SK-N-SH (cell line): ENCODE measurements at regions not wholly inside any gene's neighbourhood (a gene's known extent, or its start where the extent isn't known, plus 50 kb on each side); places are given as distances from the start of the nearest gene placed in this dataset.

Source experiments
- CTCF ChIA-PET: fragments of 300-600, 350-600 bp; formaldehyde crosslinking; extraction: SDS; loops from one replicate; lab custom pipeline; 2021; lab: Yijun Ruan, JAX
- POLR2A ChIA-PET: fragments of 350-600 bp; sonication (Branson Sonifier 250); formaldehyde crosslinking; extraction: SDS; loops from one replicate; lab custom pipeline; 2020; ENCODE audit warnings: antibody characterized with exemption, inconsistent platforms; lab: Yijun Ruan, JAX
- DNase-seq: peaks from one replicate; pipeline ENCODE4 v3.0.0; 2012
- H2AFZ ChIP-seq: fragments of 200-600 bp; sonication (generic); 2 replicates; pipeline ENCODE4 v1.8.1; 2016; ENCODE audit warnings: antibody characterized with exemption, mild to moderate bottlenecking, low read depth
- H3F3A ChIP-seq: fragments of 200-600 bp; sonication (generic); replicated peaks from 2 replicates; pipeline ENCODE3; 2016; ENCODE audit warnings: antibody characterized with exemption, mild to moderate bottlenecking; ENCODE audit not compliant: insufficient read depth
- H3K27ac ChIP-seq, 2 experiments: fragments of 200-500 bp in 1 of 2; fragments of 200-600 bp in 1 of 2; sonication (Bioruptor generic) in 1 of 2; sonication (generic), shearing (Covaris generic) in 1 of 2; 2 replicates each; pipeline versions ENCODE4 v1.5.1 to v1.6.1; 2014 to 2016; ENCODE audit warnings: low read depth in 2 of 2, inconsistent platforms in 1 of 2, low read length in 1 of 2, mild to moderate bottlenecking in 1 of 2, mixed read lengths in 1 of 2
- H3K27me3 ChIP-seq: fragments of 200-600 bp; sonication (generic), shearing (Covaris generic); 2 replicates; pipeline ENCODE4 v1.6.1; 2016; ENCODE audit warnings: mixed run types; ENCODE audit not compliant: insufficient read depth
- H3K36me3 ChIP-seq, 2 experiments: fragments of 200-500 bp in 1 of 2; fragments of 200-600 bp in 1 of 2; sonication (Bioruptor generic) in 1 of 2; sonication (generic) in 1 of 2; replicated peaks in 1 of 2; 2 replicates each; pipeline versions ENCODE3 to v1.5.1; 2014 to 2016; ENCODE audit warnings: low read length in 1 of 2, mild to moderate bottlenecking in 1 of 2; ENCODE audit not compliant: insufficient read depth in 2 of 2, control insufficient read depth in 1 of 2
- H3K4me1 ChIP-seq, 2 experiments: fragments of 200-500 bp in 1 of 2; fragments of 200-600 bp in 1 of 2; sonication (Bioruptor generic) in 1 of 2; sonication (generic), shearing (Covaris generic) in 1 of 2; 2 replicates each; pipeline versions ENCODE4 v1.5.1 to v1.6.1; 2014 to 2016; ENCODE audit warnings: low read depth in 1 of 2, low read length in 1 of 2, mixed run types in 1 of 2; ENCODE audit not compliant: insufficient read depth in 2 of 2, control insufficient read depth in 1 of 2
- H3K4me2 ChIP-seq: fragments of 200-600 bp; sonication (generic), shearing (Covaris generic); 2 replicates; pipeline ENCODE4 v1.6.1; 2017; ENCODE audit warnings: mixed run types
- H3K4me3 ChIP-seq, 2 experiments: fragments of 200-500 bp in 1 of 2; fragments of 200-600 bp in 1 of 2; sonication (Bioruptor generic) in 1 of 2; sonication (generic), shearing (Covaris generic) in 1 of 2; 2 replicates each; pipeline versions ENCODE4 v1.5.1 to v1.8.1; 2014 to 2016; ENCODE audit warnings: low read depth in 2 of 2, inconsistent platforms in 1 of 2, low read length in 1 of 2, mild to moderate bottlenecking in 1 of 2, mixed read lengths in 1 of 2, moderate library complexity in 1 of 2
- H3K79me2 ChIP-seq: fragments of 200-600 bp; sonication (generic); 2 replicates; pipeline ENCODE4 v1.8.1; 2017; ENCODE audit warnings: mild to moderate bottlenecking; ENCODE audit not compliant: insufficient read depth
- H3K9ac ChIP-seq: fragments of 200-600 bp; sonication (generic); 2 replicates; pipeline ENCODE4 v1.6.1; 2017; ENCODE audit warnings: mixed run types
- H3K9me2 ChIP-seq: fragments of 200-600 bp; sonication (generic); 2 replicates; pipeline ENCODE4 v1.6.1; 2017; ENCODE audit warnings: mixed run types
- H3K9me3 ChIP-seq: fragments of 200-600 bp; sonication (generic); 2 replicates; pipeline ENCODE4 v1.6.1; 2017; ENCODE audit warnings: mixed run types, mild to moderate bottlenecking, moderate library complexity
- H4K20me1 ChIP-seq: fragments of 200-600 bp; sonication (generic); 2 replicates; pipeline ENCODE4 v1.6.1; 2017; ENCODE audit warnings: mild to moderate bottlenecking, mixed run types; ENCODE audit not compliant: insufficient read depth
- ELF1 ChIP-seq: IDR thresholded peaks from 2 replicates; pipeline ENCODE4 v1.4.0; 2012
- EP300 ChIP-seq, 2 experiments: IDR thresholded peaks; 2 replicates each; pipeline versions ENCODE4 v1.4.0 to v1.6.1; 2012; ENCODE audit warnings: borderline replicate concordance in 1 of 2, low read depth in 1 of 2, low read length in 1 of 2
- EZH2phosphoT487 ChIP-seq: fragments of 200-600 bp; sonication (generic); IDR thresholded peaks from 2 replicates; pipeline ENCODE4 v1.6.1; 2017; ENCODE audit warnings: low read depth, mixed run types, mild to moderate bottlenecking, antibody characterized with exemption, moderate library complexity, borderline replicate concordance
- FOXM1 ChIP-seq: IDR thresholded peaks from 2 replicates; pipeline ENCODE4 v1.4.0; 2012; ENCODE audit warnings: low read depth, mild to moderate bottlenecking
- GABPA ChIP-seq: IDR thresholded peaks from 2 replicates; pipeline ENCODE4 v1.4.0; 2012; ENCODE audit warnings: low read depth, mild to moderate bottlenecking
- GATA2 ChIP-seq: sonication (generic); formaldehyde crosslinking; IDR thresholded peaks from 2 replicates; pipeline ENCODE4 v1.5.0; 2020; ENCODE audit warnings: mild to moderate bottlenecking, missing genetic modification reagents
- IRF3 ChIP-seq: fragments of 150-350 bp; IDR thresholded peaks from 2 replicates; pipeline ENCODE4 v1.6.1; 2016; ENCODE audit warnings: mild to moderate bottlenecking, low read depth, low read length
- JUND ChIP-seq: IDR thresholded peaks from 2 replicates; pipeline ENCODE4 v1.4.0; 2012
- MAX ChIP-seq: IDR thresholded peaks from 2 replicates; pipeline ENCODE4 v1.4.0; 2012; ENCODE audit warnings: low read depth
- MXI1 ChIP-seq: IDR thresholded peaks from 2 replicates; pipeline ENCODE4 v1.6.1; 2012; ENCODE audit warnings: mild to moderate bottlenecking, low read depth, low read length, improper control_type of control experiment
- NFIC ChIP-seq: IDR thresholded peaks from 2 replicates; pipeline ENCODE4 v1.4.0; 2012; ENCODE audit warnings: borderline replicate concordance
- NRF1 ChIP-seq: IDR thresholded peaks from 2 replicates; pipeline ENCODE4 v1.6.1; 2012; ENCODE audit warnings: low read depth, mild to moderate bottlenecking, low read length
- RCOR1 ChIP-seq: fragments of 150-350 bp; IDR thresholded peaks from 2 replicates; pipeline ENCODE4 v1.6.1; 2017; ENCODE audit warnings: antibody characterized with exemption, low read length
- RFX5 ChIP-seq: IDR thresholded peaks from 2 replicates; pipeline ENCODE4 v1.6.1; 2012; ENCODE audit warnings: mild to moderate bottlenecking, improper control_type of control experiment, low read length
- RXRA ChIP-seq: IDR thresholded peaks from 2 replicates; pipeline ENCODE4 v1.4.0; 2012; ENCODE audit warnings: low read depth, mild to moderate bottlenecking, borderline replicate concordance
- SIN3A ChIP-seq: IDR thresholded peaks from 2 replicates; pipeline ENCODE4 v1.6.1; 2012; ENCODE audit warnings: low read depth, mild to moderate bottlenecking, low read length, moderate library complexity, borderline replicate concordance
- USF2 ChIP-seq: fragments of 150-350 bp; IDR thresholded peaks from 2 replicates; pipeline ENCODE4 v1.6.1; 2017; ENCODE audit warnings: antibody characterized with exemption, low read length, low read depth, borderline replicate concordance
- YY1 ChIP-seq: IDR thresholded peaks from 2 replicates; pipeline ENCODE4 v1.4.0; 2012; ENCODE audit warnings: low read depth, mild to moderate bottlenecking
- ZBTB33 ChIP-seq: IDR thresholded peaks from 2 replicates; pipeline ENCODE4 v1.4.0; 2012; ENCODE audit warnings: low read depth, borderline replicate concordance
- WGBS: methylation state at CpG from one replicate; pipeline ENCODE4 v1.1.6; 2017; ENCODE audit warnings: low lambda C conversion rate; 5-methylcytosine and 5-hydroxymethylcytosine counted together

GRCh38 chr5:5079876-5080275 lies 60.3 kb upstream of the ADAMTS16 start:
- CTCF ChIA-PET, result no interaction called here
- 27% methylated on average over 5 of the region's 5 CpGs for WGBS
- Histone ChIP-seq H3K4me1 (no peaks in the 10 kb centered on the region), H4K20me1 (no peaks in the 10 kb centered on the region), H3K27ac (no peak overlapping the region)
- POLR2A ChIA-PET, result no interaction called here
- TF ChIP-seq GABPA (no peak), RFX5 (no peak), MXI1 (no peak), GATA2 (CRISPR knock-in tag) (no peak), MAX (no peak), JUND (no peak), RXRA (no peak), FOXM1 (no peak), ELF1 (no peak), RCOR1 (no peak), EZH2phosphoT487 (no peak), IRF3 (no peak), YY1 (no peak), EP300 (IDR thresholded peaks at IDR 0.05; ENCODE audit: borderline replicate concordance in 1 of 2, low read depth in 1 of 2, low read length in 1 of 2) (no peak), USF2 (no peak), SIN3A (no peak), NFIC (no peak), NRF1 (no peak), ZBTB33 (no peak)
- TF ChIP-seq, all 33 proteins: peak for 0
- H3K9me3 ChIP-seq, result no peaks in the 10 kb centered on the region
- H3K9ac ChIP-seq, result no peak overlapping the region
- H3K4me3 ChIP-seq, result no peak overlapping the region
- H3F3A ChIP-seq, result no peaks in the 10 kb centered on the region
- no peak overlapping the region for H3K4me2 ChIP-seq
- no peak overlapping the region for H2AFZ ChIP-seq
- no peaks in the 10 kb centered on the region for H3K9me2 ChIP-seq
- H3K36me3 ChIP-seq, result no peaks in the 10 kb centered on the region
- H3K27me3 ChIP-seq, result no peaks in the 10 kb centered on the region; the same call in 1 of the 2 replicates
- DNase-seq, result no peak
- no peaks in the 10 kb centered on the region for H3K79me2 ChIP-seq
